IPS-18a (cell line): ENCODE measurements at regions not wholly inside any gene's neighbourhood (a gene's known extent, or its start where the extent isn't known, plus 50 kb on each side); places are given as distances from the start of the nearest gene placed in this dataset.

Experiments
- H3K27ac ChIP-seq: one replicate; pipeline ENCODE4 v1.5.1; 2013; ENCODE audit warnings: low read length
- H3K27me3 ChIP-seq: one replicate; pipeline ENCODE4 v1.6.1; 2013; ENCODE audit warnings: mild to moderate bottlenecking, low read length; ENCODE audit not compliant: control insufficient read depth, insufficient read depth
- H3K36me3 ChIP-seq: one replicate; pipeline ENCODE4 v1.6.1; 2013; ENCODE audit warnings: low read depth, low read length; ENCODE audit not compliant: control insufficient read depth
- H3K4me1 ChIP-seq: one replicate; pipeline ENCODE4 v1.6.1; 2013; ENCODE audit warnings: low read depth, low read length; ENCODE audit not compliant: control insufficient read depth
- H3K4me3 ChIP-seq: one replicate; pipeline ENCODE4 v1.5.1; 2013; ENCODE audit warnings: low read length
- H3K9ac ChIP-seq: one replicate; pipeline ENCODE4 v1.6.1; 2013; ENCODE audit warnings: mild to moderate bottlenecking, low read length, moderate library complexity
- H3K9me3 ChIP-seq: one replicate; pipeline ENCODE4 v1.6.1; 2013; ENCODE audit warnings: low read depth, low read length; ENCODE audit not compliant: control insufficient read depth

- Histone ChIP-seq H3K9me3 (no peaks in the 10 kb centered on the region), H3K4me3 (no peak overlapping the region), H3K27ac (no peak overlapping the region), H3K27me3 (no peaks in the 10 kb centered on the region), H3K4me1 (peaks cover 27% of the 10 kb centered on the region), H3K36me3 (no peaks in the 10 kb centered on the region), H3K9ac (no peak overlapping the region)
These were observed 109.9 kb upstream of the BEND6 start for GRCh38 chr6:56845032-56845431.

- Histone ChIP-seq H3K36me3 (no peaks in the 10 kb centered on the region), H3K27ac (no peak overlapping the region), H3K9ac (peak overlapping the region; percentile 70), H3K4me3 (peak overlapping the region; percentile 98), H3K9me3 (no peaks in the 10 kb centered on the region), H3K4me1 (peaks cover 29% of the 10 kb centered on the region), H3K27me3 (no peaks in the 10 kb centered on the region)
These were observed 111.2 kb upstream of the BEND6 start for GRCh38 chr6:56843476-56844349.

GRCh38 chr6:56842686-56843475 lies 112.0 kb upstream of the BEND6 start:
- Histone ChIP-seq H3K36me3 (no peaks in the 10 kb centered on the region), H3K9me3 (no peaks in the 10 kb centered on the region), H3K4me3 (peak overlapping the region; percentile 98), H3K4me1 (peaks cover 37% of the 10 kb centered on the region), H3K27ac (peak overlapping the region; percentile 51), H3K9ac (peak overlapping the region; percentile 70), H3K27me3 (no peaks in the 10 kb centered on the region)

- no peak overlapping the region for H3K27ac ChIP-seq
- H3K36me3 ChIP-seq, result no peaks in the 10 kb centered on the region
- peak overlapping the region; percentile 98 for H3K4me3 ChIP-seq
- peaks cover 46% of the 10 kb centered on the region for H3K4me1 ChIP-seq
- peak overlapping the region; percentile 70 for H3K9ac ChIP-seq
- H3K27me3 ChIP-seq, result no peaks in the 10 kb centered on the region
- no peaks in the 10 kb centered on the region for H3K9me3 ChIP-seq
These were observed 113.2 kb upstream of the BEND6 start for GRCh38 chr6:56841751-56842150.

- Histone ChIP-seq H3K4me1 (peaks cover 46% of the 10 kb centered on the region), H3K9ac (peak overlapping the region; percentile 70), H3K27ac (no peak overlapping the region), H3K9me3 (no peaks in the 10 kb centered on the region), H3K27me3 (no peaks in the 10 kb centered on the region), H3K4me3 (peak overlapping the region; percentile 98), H3K36me3 (no peaks in the 10 kb centered on the region)
These were observed 113.5 kb upstream of the BEND6 start for GRCh38 chr6:56841381-56841749.

GRCh38 chr6:56840467-56841380 lies 114.2 kb upstream of the BEND6 start:
- Histone ChIP-seq H3K27me3 (no peaks in the 10 kb centered on the region), H3K36me3 (no peaks in the 10 kb centered on the region), H3K27ac (no peak overlapping the region), H3K4me3 (peak overlapping the region; percentile 98), H3K9me3 (no peaks in the 10 kb centered on the region), H3K4me1 (peaks cover 46% of the 10 kb centered on the region), H3K9ac (peak overlapping the region; percentile 70)

- peaks cover 46% of the 10 kb centered on the region for H3K4me1 ChIP-seq
- no peaks in the 10 kb centered on the region for H3K9me3 ChIP-seq
- H3K36me3 ChIP-seq, result no peaks in the 10 kb centered on the region
- no peak overlapping the region for H3K4me3 ChIP-seq
- H3K27me3 ChIP-seq, result no peaks in the 10 kb centered on the region
- no peak overlapping the region for H3K9ac ChIP-seq
- no peak overlapping the region for H3K27ac ChIP-seq
These were observed 115.2 kb upstream of the BEND6 start for GRCh38 chr6:56839533-56840183.

GRCh38 chr6:56838965-56839364 lies 115.9 kb upstream of the BEND6 start:
- Histone ChIP-seq H3K4me1 (peaks cover 46% of the 10 kb centered on the region), H3K9me3 (no peaks in the 10 kb centered on the region), H3K4me3 (no peak overlapping the region), H3K27me3 (no peaks in the 10 kb centered on the region), H3K9ac (no peak overlapping the region), H3K27ac (no peak overlapping the region), H3K36me3 (no peaks in the 10 kb centered on the region)

- no peaks in the 10 kb centered on the region for H3K27me3 ChIP-seq
- H3K36me3 ChIP-seq, result no peaks in the 10 kb centered on the region
- no peak overlapping the region for H3K9ac ChIP-seq
- no peak overlapping the region for H3K4me3 ChIP-seq
- peaks cover 49% of the 10 kb centered on the region for H3K4me1 ChIP-seq
- H3K27ac ChIP-seq, result peak overlapping the region; percentile 18
- H3K9me3 ChIP-seq, result no peaks in the 10 kb centered on the region
These were observed 116.8 kb upstream of the BEND6 start for GRCh38 chr6:56838016-56838555.

- Histone ChIP-seq H3K4me1 (peaks cover 49% of the 10 kb centered on the region), H3K27ac (peak overlapping the region; percentile 18), H3K9ac (peak overlapping the region; percentile 2), H3K36me3 (no peaks in the 10 kb centered on the region), H3K4me3 (no peak overlapping the region), H3K27me3 (no peaks in the 10 kb centered on the region), H3K9me3 (no peaks in the 10 kb centered on the region)
These were observed 117.5 kb upstream of the BEND6 start for GRCh38 chr6:56837322-56837894.
